ENCODE measurements at regions not wholly inside any gene's neighbourhood (a gene's known extent, or its start where the extent isn't known, plus 50 kb on each side); places are given as distances from the start of the nearest gene placed in this dataset.

DNA sequence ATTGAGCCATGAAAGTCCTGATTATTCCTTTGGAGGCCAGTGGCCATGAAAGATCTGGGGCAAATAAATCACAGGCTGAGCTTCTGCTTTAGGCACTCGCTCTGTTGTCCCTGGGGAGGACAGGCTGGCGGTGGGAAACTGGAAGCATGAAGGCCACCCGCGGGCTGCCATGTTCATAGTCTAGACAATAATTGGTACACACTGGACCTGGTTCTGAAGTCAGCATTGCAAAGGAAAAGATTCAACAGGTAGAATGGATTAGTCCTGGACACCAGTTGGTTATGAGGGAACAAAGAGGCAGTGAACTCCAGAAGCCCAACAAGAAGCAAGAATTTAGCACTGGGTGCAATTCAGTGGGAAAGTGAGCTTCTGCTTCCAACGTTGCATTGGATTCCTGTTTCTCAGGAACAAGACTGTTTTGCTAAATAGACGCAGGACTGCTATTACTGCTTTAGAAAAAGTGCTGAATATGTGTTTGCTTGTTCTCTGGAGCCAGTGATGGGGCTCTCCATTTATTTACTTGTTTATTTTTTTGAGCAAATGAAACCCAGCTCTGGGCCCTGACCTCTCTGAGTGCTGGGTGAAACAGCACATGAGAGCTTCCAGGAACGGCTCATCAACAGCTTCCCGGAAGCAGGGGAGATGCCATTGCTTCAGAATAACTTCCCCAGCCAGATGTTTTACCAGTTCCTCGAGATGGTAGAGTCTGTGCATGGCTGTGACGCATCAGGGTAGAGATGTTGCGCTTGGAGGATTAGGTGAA, 336.4 kb downstream of the ZNF536 start:
- TF ChIP-seq EZH2 (IDR thresholded peaks at IDR 0.05; ENCODE audit: borderline replicate concordance, low read length), result no peak
- TF ChIP-seq, protein P1, sequence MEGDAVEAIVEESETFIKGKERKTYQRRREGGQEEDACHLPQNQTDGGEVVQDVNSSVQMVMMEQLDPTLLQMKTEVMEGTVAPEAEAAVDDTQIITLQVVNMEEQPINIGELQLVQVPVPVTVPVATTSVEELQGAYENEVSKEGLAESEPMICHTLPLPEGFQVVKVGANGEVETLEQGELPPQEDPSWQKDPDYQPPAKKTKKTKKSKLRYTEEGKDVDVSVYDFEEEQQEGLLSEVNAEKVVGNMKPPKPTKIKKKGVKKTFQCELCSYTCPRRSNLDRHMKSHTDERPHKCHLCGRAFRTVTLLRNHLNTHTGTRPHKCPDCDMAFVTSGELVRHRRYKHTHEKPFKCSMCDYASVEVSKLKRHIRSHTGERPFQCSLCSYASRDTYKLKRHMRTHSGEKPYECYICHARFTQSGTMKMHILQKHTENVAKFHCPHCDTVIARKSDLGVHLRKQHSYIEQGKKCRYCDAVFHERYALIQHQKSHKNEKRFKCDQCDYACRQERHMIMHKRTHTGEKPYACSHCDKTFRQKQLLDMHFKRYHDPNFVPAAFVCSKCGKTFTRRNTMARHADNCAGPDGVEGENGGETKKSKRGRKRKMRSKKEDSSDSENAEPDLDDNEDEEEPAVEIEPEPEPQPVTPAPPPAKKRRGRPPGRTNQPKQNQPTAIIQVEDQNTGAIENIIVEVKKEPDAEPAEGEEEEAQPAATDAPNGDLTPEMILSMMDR (conservative IDR thresholded peaks at IDR 0.05 in 1 of 2, IDR thresholded peaks at IDR 0.05 in 1 of 2; ENCODE audit: extremely low read depth in 1 of 2, insufficient read depth in 1 of 2, low read depth in 1 of 2, low read length in 2 of 2), result no peak

Measured in mammary epithelial cell (primary cell).